Esophagus squamous epithelium (tissue), 5 donors: ENCODE measurements at regions not wholly inside any gene's neighbourhood (a gene's known extent, or its start where the extent isn't known, plus 50 kb on each side); places are given as distances from the start of the nearest gene placed in this dataset.

ENCODE experiments used
- DNase-seq: peaks from one replicate; lab custom pipeline; 2025; lab: John Stamatoyannopoulos, UW
- H3K27ac ChIP-seq, 4 donors: fragments of 200-600 bp; sonication (generic); one replicate each; pipeline ENCODE4 v1.5.1; 2016 to 2019; ENCODE audit warnings: mild to moderate bottlenecking in 1 of 4
- H3K27me3 ChIP-seq, 4 donors: fragments of 200-600 bp; sonication (generic); 1 replicate in 3 of 4; 2 replicates in 1 of 4; pipeline versions ENCODE4 v1.5.1 to v1.6.0; 2017 to 2021; ENCODE audit warnings: antibody characterized with exemption in 1 of 4
- H3K36me3 ChIP-seq, 3 donors: fragments of 200-600 bp; sonication (generic); one replicate each; pipeline ENCODE4 v1.5.1; 2016 to 2019
- H3K4me1 ChIP-seq, 3 donors: fragments of 200-600 bp; sonication (generic); one replicate each; pipeline ENCODE4 v1.5.1; 2017 to 2019
- H3K4me3 ChIP-seq, 4 donors: fragments of 200-600 bp; sonication (generic); 1 replicate in 3 of 4; 2 replicates in 1 of 4; pipeline ENCODE4 v1.5.1; 2016 to 2019; ENCODE audit warnings: mild to moderate bottlenecking in 2 of 4, moderate library complexity in 1 of 4
- H3K9me3 ChIP-seq, 3 donors: fragments of 200-600 bp; sonication (generic); one replicate each; pipeline ENCODE4 v1.5.1; 2016 to 2019
- POLR2A ChIP-seq, 4 donors: fragments of 450-650 bp; IDR thresholded peaks; one replicate each; pipeline ENCODE4 v1.6.1; 2017; ENCODE audit warnings: antibody characterized with exemption in 4 of 4, mild to moderate bottlenecking in 4 of 4, moderate library complexity in 3 of 4
- WGBS, 2 donors: methylation state at CpG; one replicate each; pipeline ENCODE4 v1.1.5; 2018; 5-methylcytosine and 5-hydroxymethylcytosine counted together
- intact Hi-C: fragments of 100-400 bp; cut with DNase I; formaldehyde crosslinking; loops from one replicate; pipeline ENCODE4 v1.15.0; 2022
- TF ChIP-seq, protein P1 (sequence below), 6 experiments: fragments of 450-650 bp in 4 of 6; fragments of 200-600 bp in 2 of 6; sonication (generic) in 2 of 6; IDR thresholded peaks; one replicate each; pipeline ENCODE4 v1.5.1; 2016 to 2019; ENCODE audit warnings: antibody characterized with exemption in 6 of 6, mild to moderate bottlenecking in 4 of 6, moderate library complexity in 4 of 6
- donor health status: DM: yes; HTN: yes; CAD: no.

DNA sequence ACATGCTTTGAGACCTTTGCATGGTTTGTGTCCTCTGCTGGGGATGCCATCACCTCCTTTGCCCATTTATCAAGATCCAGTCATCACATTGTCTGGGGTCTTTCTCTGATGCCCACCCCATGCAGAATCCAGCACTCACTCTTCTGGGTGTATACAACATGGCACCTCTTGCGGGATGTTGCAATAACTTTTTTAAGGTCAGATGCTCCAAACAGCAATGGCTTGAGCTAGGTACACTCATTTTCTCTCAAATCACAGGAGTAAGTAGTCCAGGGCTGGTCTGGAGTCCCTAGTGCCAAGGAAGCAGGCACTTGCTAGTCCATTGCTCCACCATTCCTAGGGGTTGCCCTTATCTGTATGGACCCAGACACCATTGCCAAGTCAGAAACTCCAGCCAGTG is 196.6 kb upstream of the KCNG1 start:
- peaks cover 0 to 18% (median 3%) of the 10 kb centered on the region in 3 donors for H3K4me1 ChIP-seq
- intact Hi-C loops: no loop called here
- H3K27ac ChIP-seq: no peak overlapping the region
- H3K27me3 ChIP-seq: peaks cover 0 to 56% (median 0%) of the 10 kb centered on the region in 4 donors
- no peak for DNase-seq
- TF ChIP-seq, protein P1, sequence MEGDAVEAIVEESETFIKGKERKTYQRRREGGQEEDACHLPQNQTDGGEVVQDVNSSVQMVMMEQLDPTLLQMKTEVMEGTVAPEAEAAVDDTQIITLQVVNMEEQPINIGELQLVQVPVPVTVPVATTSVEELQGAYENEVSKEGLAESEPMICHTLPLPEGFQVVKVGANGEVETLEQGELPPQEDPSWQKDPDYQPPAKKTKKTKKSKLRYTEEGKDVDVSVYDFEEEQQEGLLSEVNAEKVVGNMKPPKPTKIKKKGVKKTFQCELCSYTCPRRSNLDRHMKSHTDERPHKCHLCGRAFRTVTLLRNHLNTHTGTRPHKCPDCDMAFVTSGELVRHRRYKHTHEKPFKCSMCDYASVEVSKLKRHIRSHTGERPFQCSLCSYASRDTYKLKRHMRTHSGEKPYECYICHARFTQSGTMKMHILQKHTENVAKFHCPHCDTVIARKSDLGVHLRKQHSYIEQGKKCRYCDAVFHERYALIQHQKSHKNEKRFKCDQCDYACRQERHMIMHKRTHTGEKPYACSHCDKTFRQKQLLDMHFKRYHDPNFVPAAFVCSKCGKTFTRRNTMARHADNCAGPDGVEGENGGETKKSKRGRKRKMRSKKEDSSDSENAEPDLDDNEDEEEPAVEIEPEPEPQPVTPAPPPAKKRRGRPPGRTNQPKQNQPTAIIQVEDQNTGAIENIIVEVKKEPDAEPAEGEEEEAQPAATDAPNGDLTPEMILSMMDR (IDR thresholded peaks at IDR 0.05): no peak
- TF ChIP-seq POLR2A (IDR thresholded peaks at IDR 0.05): no peak
- no peak overlapping the region for H3K4me3 ChIP-seq
- H3K36me3 ChIP-seq: no peaks in the 10 kb centered on the region
- H3K9me3 ChIP-seq: peaks cover 0 to 8% (median 5%) of the 10 kb centered on the region in 3 donors
- 100% methylated on average over 1 of the region's 1 CpG for WGBS, 2 donors

DNA sequence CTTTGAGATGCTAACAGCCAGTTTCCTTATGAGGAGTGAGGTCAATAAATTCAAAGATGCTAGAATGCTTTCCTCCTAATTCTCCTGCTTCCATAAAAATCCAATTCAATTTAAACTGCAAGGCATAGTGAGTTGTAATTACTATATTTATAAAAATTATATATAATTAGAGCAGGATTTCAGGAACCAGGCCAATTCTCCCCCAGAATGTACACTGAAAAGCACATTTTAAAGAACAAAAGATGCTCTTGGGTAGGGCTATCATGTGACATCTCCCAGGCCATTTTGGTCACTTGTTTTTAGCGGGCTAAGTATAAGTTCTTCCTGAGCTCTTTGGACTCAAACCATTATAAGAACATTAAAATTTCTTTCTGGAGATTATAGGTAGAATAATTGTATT is 195.7 kb upstream of the KCNG1 start:
- H3K27ac ChIP-seq: no peak overlapping the region
- TF ChIP-seq, protein P1 (IDR thresholded peaks at IDR 0.05): no peak
- no peak for TF ChIP-seq POLR2A (IDR thresholded peaks at IDR 0.05)
- H3K27me3 ChIP-seq: peaks cover 0 to 56% (median 0%) of the 10 kb centered on the region in 4 donors

DNA sequence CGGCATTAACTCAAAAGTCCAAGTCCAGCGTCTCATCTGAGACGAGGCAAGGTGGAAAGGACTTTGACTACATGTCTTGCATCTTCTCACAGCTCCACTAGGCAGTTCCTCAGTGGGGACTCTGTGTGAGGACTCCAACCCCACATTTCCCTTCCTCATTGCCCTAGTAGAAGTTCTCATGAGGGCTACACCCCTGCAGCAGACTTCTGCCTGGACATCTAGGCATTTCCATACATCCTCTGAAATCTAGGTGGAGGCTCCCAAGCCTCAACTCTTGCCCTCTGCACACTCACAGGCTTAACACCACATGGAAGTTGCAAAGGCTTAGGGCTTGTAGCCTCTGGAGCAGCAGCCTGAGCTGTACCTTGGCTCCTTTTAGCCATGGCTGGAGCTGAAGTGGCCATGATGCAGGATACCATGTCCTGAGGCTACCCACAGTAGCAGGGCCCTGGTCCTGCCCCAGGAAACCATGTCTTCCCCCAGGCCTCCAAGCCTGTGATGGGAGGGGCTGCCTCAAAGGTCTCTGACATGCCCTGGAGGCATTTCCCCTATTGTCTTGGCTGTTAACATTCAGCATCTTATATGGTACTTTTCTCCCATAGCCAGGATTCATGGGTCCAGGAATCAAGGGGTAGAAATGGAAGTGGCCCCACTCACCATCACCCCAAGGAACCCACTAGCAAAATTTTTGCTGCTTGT is 194.6 kb upstream of the KCNG1 start:
- Histone ChIP-seq H3K4me3 (no peak overlapping the region), H3K9me3 (peaks cover 0 to 8% (median 5%) of the 10 kb centered on the region in 3 donors), H3K4me1 (peaks cover 0 to 16% (median 3%) of the 10 kb centered on the region in 3 donors), H3K27me3 (peaks cover 0 to 54% (median 0%) of the 10 kb centered on the region in 4 donors), H3K27ac (no peak overlapping the region), H3K36me3 (no peaks in the 10 kb centered on the region)
- WGBS, 2 donors: 93 to 100% methylated on average over 3 of the region's 3 CpGs
- intact Hi-C loops: no loop called here
- no peak for TF ChIP-seq POLR2A (IDR thresholded peaks at IDR 0.05)
- TF ChIP-seq, protein P1 (IDR thresholded peaks at IDR 0.05): no peak
- no peak for DNase-seq

More for the DNA sequence above, 195.7 kb upstream of the KCNG1 start:
- no peak overlapping the region for H3K4me3 ChIP-seq
- intact Hi-C loops: no loop called here
- peaks cover 0 to 18% (median 3%) of the 10 kb centered on the region in 3 donors for H3K4me1 ChIP-seq
- H3K36me3 ChIP-seq: no peaks in the 10 kb centered on the region
- 89 to 95% methylated on average over 1 of the region's 1 CpG for WGBS, 2 donors
- peaks cover 0 to 8% (median 5%) of the 10 kb centered on the region in 3 donors for H3K9me3 ChIP-seq
- no peak for DNase-seq

DNA sequence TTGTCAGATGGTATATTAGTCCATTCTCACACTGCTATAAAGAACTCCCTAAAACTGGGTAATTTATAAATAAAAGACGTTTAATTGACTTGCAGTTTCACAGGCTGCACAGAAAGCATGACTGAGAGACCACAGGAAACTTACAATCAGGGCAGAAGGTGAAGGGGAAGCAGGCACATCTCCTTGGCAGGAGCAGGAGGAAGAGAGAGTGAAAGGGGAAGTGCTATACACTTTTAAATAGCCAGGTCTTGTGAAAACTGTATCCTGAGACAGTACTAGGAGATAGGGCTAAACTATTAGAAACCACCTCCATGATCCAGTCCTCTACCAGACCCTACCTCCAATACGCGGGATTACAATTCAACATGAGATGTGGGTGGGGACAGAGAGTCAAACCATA is 193.9 kb upstream of the KCNG1 start:
- H3K27ac ChIP-seq: no peak overlapping the region
- WGBS, 2 donors: 72% methylated on average over 3 of the region's 3 CpGs
- H3K36me3 ChIP-seq: no peaks in the 10 kb centered on the region
- peaks cover 0 to 48% (median 0%) of the 10 kb centered on the region in 4 donors for H3K27me3 ChIP-seq
- intact Hi-C loops: no loop called here
- DNase-seq: no peak
- H3K4me1 ChIP-seq: peaks cover 0 to 9% (median 0%) of the 10 kb centered on the region in 3 donors
- no peak for TF ChIP-seq POLR2A (IDR thresholded peaks at IDR 0.05)
- TF ChIP-seq, protein P1 (IDR thresholded peaks at IDR 0.05): no peak
- H3K9me3 ChIP-seq: peaks cover 0 to 8% (median 5%) of the 10 kb centered on the region in 3 donors
- H3K4me3 ChIP-seq: no peak overlapping the region

DNA sequence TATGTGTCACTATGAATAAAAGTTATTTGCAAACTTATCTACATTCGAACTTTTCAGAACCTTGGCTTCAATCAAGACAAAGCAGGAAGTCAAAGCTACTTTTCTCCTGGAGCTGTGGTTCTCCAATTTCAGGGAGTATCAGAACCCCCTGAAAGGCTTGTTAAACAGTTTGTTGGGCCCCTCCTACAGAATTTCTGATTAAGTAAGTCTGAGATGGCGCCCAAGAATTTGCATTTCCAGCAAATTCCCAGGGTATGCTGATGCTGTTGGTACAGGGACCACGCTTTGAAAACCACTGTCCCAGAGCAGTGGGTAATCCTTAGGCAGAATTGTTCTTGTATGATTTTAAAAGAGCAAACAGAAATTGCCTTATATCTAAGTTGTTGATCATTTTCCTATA is 189.9 kb upstream of the KCNG1 start:
- intact Hi-C loops: no loop called here

More for the DNA sequence above, 189.9 kb upstream of the KCNG1 start:
- 71 to 75% methylated on average over 3 of the region's 3 CpGs for WGBS, 2 donors
- H3K27me3 ChIP-seq: peaks cover 0 to 12% (median 0%) of the 10 kb centered on the region in 4 donors
- peaks cover 0 to 8% (median 3%) of the 10 kb centered on the region in 3 donors for H3K4me1 ChIP-seq
- no peak for TF ChIP-seq POLR2A (IDR thresholded peaks at IDR 0.05)
- TF ChIP-seq, protein P1 (IDR thresholded peaks at IDR 0.05): no peak
- no peak for DNase-seq
- H3K36me3 ChIP-seq: no peaks in the 10 kb centered on the region
- no peak overlapping the region for H3K4me3 ChIP-seq
- peaks cover 0 to 8% (median 5%) of the 10 kb centered on the region in 3 donors for H3K9me3 ChIP-seq
- no peak overlapping the region for H3K27ac ChIP-seq
